Neural progenitor cell (in vitro differentiated cells): ENCODE measurements at regions not wholly inside any gene's neighbourhood (a gene's known extent, or its start where the extent isn't known, plus 50 kb on each side); places are given as distances from the start of the nearest gene placed in this dataset.

ENCODE experiments used
- EZH2 ChIP-seq: fragments of 200-600 bp; sonication (generic); IDR thresholded peaks from 2 replicates; pipeline ENCODE4 v1.6.1; 2017; ENCODE audit warnings: antibody characterized with exemption, mild to moderate bottlenecking, moderate library complexity
- TF ChIP-seq, protein P1 (sequence below): fragments of 200-600 bp; sonication (generic); IDR thresholded peaks from 2 replicates; pipeline ENCODE4 v1.5.1; 2017; ENCODE audit warnings: antibody characterized with exemption, mild to moderate bottlenecking

DNA sequence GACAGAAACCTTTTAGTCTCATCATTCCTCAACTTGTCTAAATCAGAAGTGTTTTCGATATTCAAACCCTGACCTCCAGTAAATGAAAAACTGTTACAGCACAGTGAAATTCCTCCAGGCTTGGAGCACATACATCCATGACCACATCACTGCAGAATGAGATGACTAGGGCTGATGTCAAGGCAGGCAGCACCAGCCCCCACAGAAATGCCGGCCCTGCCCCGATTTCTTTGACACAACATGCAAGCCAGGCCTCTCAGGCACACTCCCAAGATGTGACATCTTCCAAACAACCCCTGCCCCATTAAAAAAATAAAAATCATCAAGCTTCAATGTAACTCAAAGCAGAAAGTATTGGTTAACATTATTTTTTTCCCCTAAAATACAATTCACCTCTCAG, 103.3 kb downstream of the CTAGE1 start:
- TF ChIP-seq, protein P1, sequence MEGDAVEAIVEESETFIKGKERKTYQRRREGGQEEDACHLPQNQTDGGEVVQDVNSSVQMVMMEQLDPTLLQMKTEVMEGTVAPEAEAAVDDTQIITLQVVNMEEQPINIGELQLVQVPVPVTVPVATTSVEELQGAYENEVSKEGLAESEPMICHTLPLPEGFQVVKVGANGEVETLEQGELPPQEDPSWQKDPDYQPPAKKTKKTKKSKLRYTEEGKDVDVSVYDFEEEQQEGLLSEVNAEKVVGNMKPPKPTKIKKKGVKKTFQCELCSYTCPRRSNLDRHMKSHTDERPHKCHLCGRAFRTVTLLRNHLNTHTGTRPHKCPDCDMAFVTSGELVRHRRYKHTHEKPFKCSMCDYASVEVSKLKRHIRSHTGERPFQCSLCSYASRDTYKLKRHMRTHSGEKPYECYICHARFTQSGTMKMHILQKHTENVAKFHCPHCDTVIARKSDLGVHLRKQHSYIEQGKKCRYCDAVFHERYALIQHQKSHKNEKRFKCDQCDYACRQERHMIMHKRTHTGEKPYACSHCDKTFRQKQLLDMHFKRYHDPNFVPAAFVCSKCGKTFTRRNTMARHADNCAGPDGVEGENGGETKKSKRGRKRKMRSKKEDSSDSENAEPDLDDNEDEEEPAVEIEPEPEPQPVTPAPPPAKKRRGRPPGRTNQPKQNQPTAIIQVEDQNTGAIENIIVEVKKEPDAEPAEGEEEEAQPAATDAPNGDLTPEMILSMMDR = no peak
- no peak for TF ChIP-seq EZH2
